ENCODE measurements at regions not wholly inside any gene's neighbourhood (a gene's known extent, or its start where the extent isn't known, plus 50 kb on each side); places are given as distances from the start of the nearest gene placed in this dataset.

- Histone ChIP-seq H3K4me2 (ENCODE audit: low read depth, low read length, poor library complexity, severe bottlenecking) (no peak overlapping the region), H3K4me3 (ENCODE audit: low read length, poor library complexity, severe bottlenecking) (no peak overlapping the region), H3F3A (ENCODE audit: low read depth) (no peaks in the 10 kb centered on the region), H3K36me3 (ENCODE audit: insufficient read depth, low read length) (no peaks in the 10 kb centered on the region), H2AFZ (ENCODE audit: low read length) (no peak overlapping the region), H3K4me1 (ENCODE audit: insufficient read depth, low read length, poor library complexity, severe bottlenecking) (no peaks in the 10 kb centered on the region), H3K27me3 (ENCODE audit: insufficient read depth, low read length, poor library complexity, severe bottlenecking) (no peaks in the 10 kb centered on the region), H3K9me3 (ENCODE audit: insufficient read depth, low read depth, low read length) (no peaks in the 10 kb centered on the region), H4K20me1 (ENCODE audit: insufficient read depth, low read length, poor library complexity, severe bottlenecking) (no peaks in the 10 kb centered on the region), H3K79me2 (ENCODE audit: insufficient read depth, low read length) (no peaks in the 10 kb centered on the region), H3K9ac (ENCODE audit: low read depth, low read length, poor library complexity, severe bottlenecking) (no peak overlapping the region), H3K9me2 (replicated peaks; ENCODE audit: low read depth, low read length) (no peaks in the 10 kb centered on the region)
- TF ChIP-seq, protein P1, sequence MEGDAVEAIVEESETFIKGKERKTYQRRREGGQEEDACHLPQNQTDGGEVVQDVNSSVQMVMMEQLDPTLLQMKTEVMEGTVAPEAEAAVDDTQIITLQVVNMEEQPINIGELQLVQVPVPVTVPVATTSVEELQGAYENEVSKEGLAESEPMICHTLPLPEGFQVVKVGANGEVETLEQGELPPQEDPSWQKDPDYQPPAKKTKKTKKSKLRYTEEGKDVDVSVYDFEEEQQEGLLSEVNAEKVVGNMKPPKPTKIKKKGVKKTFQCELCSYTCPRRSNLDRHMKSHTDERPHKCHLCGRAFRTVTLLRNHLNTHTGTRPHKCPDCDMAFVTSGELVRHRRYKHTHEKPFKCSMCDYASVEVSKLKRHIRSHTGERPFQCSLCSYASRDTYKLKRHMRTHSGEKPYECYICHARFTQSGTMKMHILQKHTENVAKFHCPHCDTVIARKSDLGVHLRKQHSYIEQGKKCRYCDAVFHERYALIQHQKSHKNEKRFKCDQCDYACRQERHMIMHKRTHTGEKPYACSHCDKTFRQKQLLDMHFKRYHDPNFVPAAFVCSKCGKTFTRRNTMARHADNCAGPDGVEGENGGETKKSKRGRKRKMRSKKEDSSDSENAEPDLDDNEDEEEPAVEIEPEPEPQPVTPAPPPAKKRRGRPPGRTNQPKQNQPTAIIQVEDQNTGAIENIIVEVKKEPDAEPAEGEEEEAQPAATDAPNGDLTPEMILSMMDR (conservative IDR thresholded peaks at IDR 0.05; ENCODE audit: low read length), result no peak
- TF ChIP-seq EZH2phosphoT487 (IDR thresholded peaks at IDR 0.05; ENCODE audit: borderline replicate concordance), result no peak
These were observed 116.4 kb downstream of the KCNA4 start for GRCh38 chr11:29900382-29900781.

DNA sequence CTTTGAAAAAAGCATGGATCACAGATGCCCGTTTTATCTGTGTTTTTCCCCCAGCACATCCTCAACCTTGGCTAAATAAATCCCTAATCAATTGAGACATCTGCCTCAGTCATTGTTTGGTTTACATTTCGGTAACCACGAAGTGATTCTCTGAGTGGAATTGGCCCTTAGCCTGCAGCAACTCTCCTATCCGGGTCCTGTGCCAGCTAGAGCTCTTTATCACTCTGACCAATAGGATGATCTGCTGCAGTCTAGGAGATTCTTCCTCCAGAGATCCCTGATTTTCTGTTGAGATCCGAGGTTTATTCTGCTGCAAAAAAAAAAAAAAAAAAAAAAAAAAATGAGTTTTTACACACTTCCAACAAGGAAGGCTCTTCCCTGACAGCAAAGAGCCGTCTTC lies 137.3 kb downstream of the KCNA4 start:
- H4K20me1 ChIP-seq (ENCODE audit: insufficient read depth, low read length, poor library complexity, severe bottlenecking), result no peaks in the 10 kb centered on the region
- no peak overlapping the region for H3K4me3 ChIP-seq (ENCODE audit: low read length, poor library complexity, severe bottlenecking)
- no peaks in the 10 kb centered on the region for H3F3A ChIP-seq (ENCODE audit: low read depth)
- H3K27me3 ChIP-seq (ENCODE audit: insufficient read depth, low read length, poor library complexity, severe bottlenecking), result no peaks in the 10 kb centered on the region
- TF ChIP-seq EZH2phosphoT487 (IDR thresholded peaks at IDR 0.05; ENCODE audit: borderline replicate concordance), result no peak
- TF ChIP-seq, protein P1 (conservative IDR thresholded peaks at IDR 0.05; ENCODE audit: low read length), result no peak
- no peaks in the 10 kb centered on the region for H3K36me3 ChIP-seq (ENCODE audit: insufficient read depth, low read length)
- no peaks in the 10 kb centered on the region for H3K4me1 ChIP-seq (ENCODE audit: insufficient read depth, low read length, poor library complexity, severe bottlenecking)
- peaks cover 3% of the 10 kb centered on the region; the same call in 1 of the 2 replicates for H3K9me3 ChIP-seq (ENCODE audit: insufficient read depth, low read depth, low read length)
- no peak overlapping the region for H3K9ac ChIP-seq (ENCODE audit: low read depth, low read length, poor library complexity, severe bottlenecking)
- no peaks in the 10 kb centered on the region for H3K79me2 ChIP-seq (ENCODE audit: insufficient read depth, low read length)
- no peak overlapping the region for H3K4me2 ChIP-seq (ENCODE audit: low read depth, low read length, poor library complexity, severe bottlenecking)
- H2AFZ ChIP-seq (ENCODE audit: low read length), result no peak overlapping the region
- H3K9me2 ChIP-seq (replicated peaks; ENCODE audit: low read depth, low read length), result no peaks in the 10 kb centered on the region

DNA sequence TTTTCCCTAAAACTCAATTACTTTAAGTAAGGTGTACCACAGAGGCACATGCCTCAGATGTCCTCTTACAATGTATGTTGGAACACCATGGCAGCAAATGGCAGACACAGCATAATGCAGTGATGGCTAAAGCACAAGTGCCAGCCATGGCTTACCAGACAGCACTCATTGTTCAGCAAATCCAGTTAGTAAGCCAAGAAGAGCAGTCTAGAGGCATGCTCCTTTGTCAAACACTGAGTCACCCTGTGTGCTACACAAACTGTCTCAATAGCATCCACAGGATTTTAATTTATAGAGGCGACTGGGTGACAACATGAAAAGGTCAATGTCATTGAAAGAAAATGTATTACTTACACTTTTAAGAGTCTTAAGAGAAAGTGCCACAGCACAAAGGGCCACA lies 140.6 kb downstream of the KCNA4 start:
- Histone ChIP-seq H3K9me3 (ENCODE audit: insufficient read depth, low read depth, low read length) (peaks cover 2% of the 10 kb centered on the region; the same call in 1 of the 2 replicates), H3K27me3 (ENCODE audit: insufficient read depth, low read length, poor library complexity, severe bottlenecking) (no peaks in the 10 kb centered on the region), H3K9ac (ENCODE audit: low read depth, low read length, poor library complexity, severe bottlenecking) (no peak overlapping the region)

More for the DNA sequence above, 140.6 kb downstream of the KCNA4 start:
- no peak overlapping the region for H3K4me3 ChIP-seq (ENCODE audit: low read length, poor library complexity, severe bottlenecking)
- no peaks in the 10 kb centered on the region for H3F3A ChIP-seq (ENCODE audit: low read depth)
- H3K4me2 ChIP-seq (ENCODE audit: low read depth, low read length, poor library complexity, severe bottlenecking), result no peak overlapping the region
- no peak overlapping the region for H2AFZ ChIP-seq (ENCODE audit: low read length)
- no peaks in the 10 kb centered on the region for H3K36me3 ChIP-seq (ENCODE audit: insufficient read depth, low read length)
- no peak for TF ChIP-seq EZH2phosphoT487 (IDR thresholded peaks at IDR 0.05; ENCODE audit: borderline replicate concordance)
- TF ChIP-seq, protein P1 (conservative IDR thresholded peaks at IDR 0.05; ENCODE audit: low read length), result no peak
- no peaks in the 10 kb centered on the region for H3K4me1 ChIP-seq (ENCODE audit: insufficient read depth, low read length, poor library complexity, severe bottlenecking)
- H3K9me2 ChIP-seq (replicated peaks; ENCODE audit: low read depth, low read length), result no peaks in the 10 kb centered on the region
- H4K20me1 ChIP-seq (ENCODE audit: insufficient read depth, low read length, poor library complexity, severe bottlenecking), result no peaks in the 10 kb centered on the region
- no peaks in the 10 kb centered on the region for H3K79me2 ChIP-seq (ENCODE audit: insufficient read depth, low read length)

Measured in Loucy (cell line).